Neural cell (in vitro differentiated cells): ENCODE measurements at regions not wholly inside any gene's neighbourhood (a gene's known extent, or its start where the extent isn't known, plus 50 kb on each side); places are given as distances from the start of the nearest gene placed in this dataset.

Experiments used
- H2AFZ ChIP-seq: fragments of 200-600, 300-800 bp; sonication (generic), shearing (Covaris generic); 2 replicates; pipeline ENCODE4 v1.6.0; 2014; ENCODE audit warnings: low read depth, mild to moderate bottlenecking, antibody characterized with exemption, low read length, moderate library complexity
- H3F3A ChIP-seq: fragments of 200-600 bp; shearing (Covaris generic); 2 replicates; pipeline ENCODE4 v1.6.1; 2016; ENCODE audit warnings: mild to moderate bottlenecking, moderate library complexity, mixed read lengths, antibody characterized with exemption, low read length; ENCODE audit not compliant: insufficient read depth, poor library complexity, severe bottlenecking
- H3K27ac ChIP-seq: fragments of 200-600, 300-800 bp; sonication (generic), shearing (Covaris generic); 2 replicates; pipeline ENCODE4 v1.5.1; 2014; ENCODE audit warnings: mild to moderate bottlenecking, low read length, moderate library complexity
- H3K27me3 ChIP-seq: fragments of 300-800, 200-600 bp; sonication (generic), shearing (Covaris generic); 2 replicates; pipeline ENCODE4 v1.6.0; 2014; ENCODE audit warnings: mild to moderate bottlenecking, low read depth, low read length, moderate library complexity; ENCODE audit not compliant: insufficient read depth
- H3K36me3 ChIP-seq: fragments of 300-800, 200-600 bp; sonication (generic), shearing (Covaris generic); 2 replicates; pipeline ENCODE4 v1.5.1; 2014; ENCODE audit warnings: mild to moderate bottlenecking, antibody characterized with exemption, low read length, moderate library complexity; ENCODE audit not compliant: insufficient read depth
- H3K4me2 ChIP-seq: fragments of 300-800, 200-600 bp; sonication (generic), shearing (Covaris generic); 2 replicates; pipeline ENCODE4 v1.6.0; 2014; ENCODE audit warnings: mild to moderate bottlenecking, low read length
- H3K4me3 ChIP-seq: fragments of 300-800, 200-600 bp; sonication (generic), shearing (Covaris generic); 2 replicates; pipeline ENCODE4 v1.5.1; 2014; ENCODE audit warnings: mild to moderate bottlenecking, low read length, moderate library complexity
- H3K79me2 ChIP-seq: fragments of 200-600 bp; shearing (Covaris generic); replicated peaks from 2 replicates; pipeline ENCODE4 v1.6.0; 2014; ENCODE audit warnings: mild to moderate bottlenecking, low read length, moderate library complexity; ENCODE audit not compliant: insufficient read depth
- H3K9ac ChIP-seq: fragments of 300-800, 200-600 bp; sonication (generic), shearing (Covaris generic); 2 replicates; pipeline ENCODE4 v1.6.1; 2016; ENCODE audit warnings: mild to moderate bottlenecking, low read length, mixed read lengths
- H3K9me2 ChIP-seq: fragments of 200-600 bp; shearing (Covaris generic); 2 replicates; pipeline ENCODE4 v1.6.1; 2016; ENCODE audit warnings: mild to moderate bottlenecking, low read length, mixed read lengths; ENCODE audit not compliant: insufficient read depth
- H3K9me3 ChIP-seq: fragments of 200-600, 300-800 bp; sonication (generic), shearing (Covaris generic); 2 replicates; pipeline ENCODE4 v1.6.1; 2016; ENCODE audit warnings: mild to moderate bottlenecking, mixed run types, low read length, moderate library complexity, mixed read lengths
- H4K20me1 ChIP-seq: fragments of 200-600 bp; shearing (Covaris generic); 2 replicates; pipeline ENCODE4 v1.6.1; 2016; ENCODE audit warnings: mild to moderate bottlenecking, mixed run types; ENCODE audit not compliant: insufficient read depth
- EP300 ChIP-seq: fragments of 450-650 bp; conservative IDR thresholded peaks from 2 replicates; pipeline ENCODE4 v1.6.1; 2014; ENCODE audit warnings: antibody characterized with exemption, mild to moderate bottlenecking, moderate library complexity; ENCODE audit not compliant: poor library complexity, severe bottlenecking
- MXI1 ChIP-seq: fragments of 450-650 bp; conservative IDR thresholded peaks from 2 replicates; pipeline ENCODE4 v1.6.1; 2014; ENCODE audit warnings: antibody characterized with exemption, mild to moderate bottlenecking; ENCODE audit not compliant: poor library complexity, severe bottlenecking
- RAD21 ChIP-seq: fragments of 450-650 bp; conservative IDR thresholded peaks from 2 replicates; pipeline ENCODE4 v1.6.1; 2014; ENCODE audit warnings: antibody characterized with exemption, mild to moderate bottlenecking, moderate library complexity
- SMC3 ChIP-seq: fragments of 450-650 bp; conservative IDR thresholded peaks from 2 replicates; pipeline ENCODE4 v1.6.1; 2014; ENCODE audit warnings: antibody characterized with exemption, mild to moderate bottlenecking, moderate library complexity; ENCODE audit not compliant: poor library complexity
- TAF1 ChIP-seq: IDR thresholded peaks from 2 replicates; pipeline ENCODE4 v1.6.1; 2012; ENCODE audit warnings: low read depth
- TF ChIP-seq, protein P1 (sequence below): IDR thresholded peaks from 2 replicates; pipeline ENCODE4 v1.6.1; 2012; ENCODE audit warnings: borderline replicate concordance

DNA sequence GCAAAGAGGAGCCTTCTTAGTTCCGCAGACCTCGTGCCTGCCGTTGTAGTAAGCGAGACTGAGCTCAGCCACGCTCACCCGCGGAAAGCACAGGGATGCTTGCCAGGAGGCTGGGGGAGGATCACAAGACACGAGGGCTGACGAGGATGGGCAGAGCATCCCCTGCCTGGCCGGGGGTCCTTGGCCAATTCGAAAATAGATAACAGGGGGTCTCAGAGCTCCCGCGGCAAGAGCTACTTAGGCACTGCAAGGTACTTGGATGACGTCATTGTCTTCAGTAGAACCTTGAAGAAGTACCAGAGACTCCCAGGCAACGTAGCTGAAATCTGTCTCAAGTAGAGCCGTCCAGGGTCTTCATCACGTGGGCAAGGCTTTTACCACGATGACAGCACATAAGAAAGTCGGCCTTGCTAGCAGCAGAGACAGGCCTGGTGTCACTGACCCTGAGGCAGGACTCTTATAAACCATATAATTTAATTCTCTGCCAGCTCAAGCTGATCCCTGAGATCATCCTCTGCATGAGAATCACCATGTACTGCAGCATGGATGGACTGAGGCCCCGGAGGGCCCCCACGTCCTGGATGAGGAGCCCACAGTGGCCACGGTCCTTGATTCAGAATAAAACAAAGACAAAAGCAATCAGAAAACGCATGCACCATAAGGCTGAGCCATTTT, 81.9 kb downstream of the TMEM18 start:
- H3K9ac ChIP-seq, result no peak overlapping the region
- no peak overlapping the region for H3K27ac ChIP-seq
- H3K9me3 ChIP-seq, result no peaks in the 10 kb centered on the region
- H4K20me1 ChIP-seq, result no peaks in the 10 kb centered on the region
- H3K27me3 ChIP-seq, result no peaks in the 10 kb centered on the region
- H2AFZ ChIP-seq, result no peak overlapping the region
- no peaks in the 10 kb centered on the region for H3K9me2 ChIP-seq
- H3K4me3 ChIP-seq, result no peak overlapping the region
- no peak overlapping the region for H3K4me2 ChIP-seq
- H3K36me3 ChIP-seq, result no peaks in the 10 kb centered on the region
- no peaks in the 10 kb centered on the region for H3F3A ChIP-seq
- TF ChIP-seq, protein P1, sequence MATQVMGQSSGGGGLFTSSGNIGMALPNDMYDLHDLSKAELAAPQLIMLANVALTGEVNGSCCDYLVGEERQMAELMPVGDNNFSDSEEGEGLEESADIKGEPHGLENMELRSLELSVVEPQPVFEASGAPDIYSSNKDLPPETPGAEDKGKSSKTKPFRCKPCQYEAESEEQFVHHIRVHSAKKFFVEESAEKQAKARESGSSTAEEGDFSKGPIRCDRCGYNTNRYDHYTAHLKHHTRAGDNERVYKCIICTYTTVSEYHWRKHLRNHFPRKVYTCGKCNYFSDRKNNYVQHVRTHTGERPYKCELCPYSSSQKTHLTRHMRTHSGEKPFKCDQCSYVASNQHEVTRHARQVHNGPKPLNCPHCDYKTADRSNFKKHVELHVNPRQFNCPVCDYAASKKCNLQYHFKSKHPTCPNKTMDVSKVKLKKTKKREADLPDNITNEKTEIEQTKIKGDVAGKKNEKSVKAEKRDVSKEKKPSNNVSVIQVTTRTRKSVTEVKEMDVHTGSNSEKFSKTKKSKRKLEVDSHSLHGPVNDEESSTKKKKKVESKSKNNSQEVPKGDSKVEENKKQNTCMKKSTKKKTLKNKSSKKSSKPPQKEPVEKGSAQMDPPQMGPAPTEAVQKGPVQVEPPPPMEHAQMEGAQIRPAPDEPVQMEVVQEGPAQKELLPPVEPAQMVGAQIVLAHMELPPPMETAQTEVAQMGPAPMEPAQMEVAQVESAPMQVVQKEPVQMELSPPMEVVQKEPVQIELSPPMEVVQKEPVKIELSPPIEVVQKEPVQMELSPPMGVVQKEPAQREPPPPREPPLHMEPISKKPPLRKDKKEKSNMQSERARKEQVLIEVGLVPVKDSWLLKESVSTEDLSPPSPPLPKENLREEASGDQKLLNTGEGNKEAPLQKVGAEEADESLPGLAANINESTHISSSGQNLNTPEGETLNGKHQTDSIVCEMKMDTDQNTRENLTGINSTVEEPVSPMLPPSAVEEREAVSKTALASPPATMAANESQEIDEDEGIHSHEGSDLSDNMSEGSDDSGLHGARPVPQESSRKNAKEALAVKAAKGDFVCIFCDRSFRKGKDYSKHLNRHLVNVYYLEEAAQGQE, result no peak
- H3K79me2 ChIP-seq, result no peaks in the 10 kb centered on the region

- TF ChIP-seq EP300, result no peak
- TF ChIP-seq, protein P1, result no peak
- no peak for TF ChIP-seq MXI1
- TF ChIP-seq RAD21, result no peak
- TF ChIP-seq TAF1, result no peak
- TF ChIP-seq SMC3, result no peak
- Histone ChIP-seq H3K79me2 (no peaks in the 10 kb centered on the region), H3K27ac (no peak overlapping the region), H3K4me2 (no peak overlapping the region), H3K36me3 (no peaks in the 10 kb centered on the region), H3K4me3 (no peak overlapping the region), H3K9me3 (no peaks in the 10 kb centered on the region), H3K9ac (no peak overlapping the region), H3K27me3 (no peaks in the 10 kb centered on the region), H3K9me2 (no peaks in the 10 kb centered on the region), H2AFZ (no peak overlapping the region), H4K20me1 (no peaks in the 10 kb centered on the region), H3F3A (no peaks in the 10 kb centered on the region)
Measured at GRCh38 chr2:594297-594949, 82.8 kb downstream of the TMEM18 start.
